HG03060 (cell line): ENCODE measurements at regions not wholly inside any gene's neighbourhood (a gene's known extent, or its start where the extent isn't known, plus 50 kb on each side); places are given as distances from the start of the nearest gene placed in this dataset.

Source experiments
- ATAC-seq: cut with Tn5 transposase; IDR thresholded peaks from one replicate; pipeline ENCODE4 v1.9.1; 2021; ENCODE audit warnings: low read depth, moderate number of reproducible peaks; ENCODE audit not compliant: unreplicated experiment

DNA sequence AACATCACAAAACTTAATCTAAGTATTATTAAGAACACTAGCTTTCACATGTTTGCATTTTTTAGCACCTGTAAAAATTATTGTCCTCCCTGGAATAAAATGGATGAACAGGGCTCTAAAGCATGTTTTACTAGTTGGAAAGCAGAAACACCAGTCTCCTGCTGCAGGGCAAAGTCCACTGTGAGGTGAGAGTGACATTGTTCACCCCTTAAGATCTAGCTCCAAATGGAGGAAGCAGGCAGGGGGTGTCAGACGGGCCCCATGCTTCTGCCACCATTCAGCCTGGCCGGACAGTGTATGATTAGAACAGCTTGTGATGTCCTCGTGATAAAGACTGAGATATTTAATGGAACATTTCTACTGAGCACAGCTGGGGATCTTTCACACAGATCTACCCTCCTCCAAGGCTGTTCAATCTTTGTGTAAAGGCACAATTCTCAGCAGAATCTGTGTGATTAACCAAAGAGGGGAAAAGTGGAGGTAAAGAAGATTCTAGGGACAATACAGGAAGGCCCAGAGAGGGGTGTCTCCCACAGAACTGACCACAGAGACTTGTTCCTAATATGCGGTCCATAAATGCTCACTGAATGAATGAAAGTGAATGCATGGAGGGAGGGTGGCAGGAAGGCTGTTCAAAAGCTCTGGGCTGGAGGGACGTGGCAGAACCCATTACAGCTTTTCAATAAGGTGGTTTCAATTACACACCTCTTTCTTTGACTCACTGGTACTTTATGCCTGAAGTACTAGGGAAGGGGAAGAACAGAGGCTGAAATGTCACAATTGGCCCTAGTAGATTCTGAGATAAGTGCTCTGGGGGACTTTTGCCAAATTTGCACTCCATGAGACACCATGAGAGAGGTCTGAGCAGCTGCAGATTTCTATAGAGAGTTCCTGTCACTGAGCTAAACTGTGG is 239.1 kb upstream of the ARHGAP20 start:
- no peak for ATAC-seq

- no peak for ATAC-seq
These were observed 235.9 kb upstream of the ARHGAP20 start for GRCh38 chr11:110948112-110948511.

GRCh38 chr11:110947096-110947495 is 234.9 kb upstream of the ARHGAP20 start:
- no peak for ATAC-seq

- no peak for ATAC-seq
These were observed 227.2 kb upstream of the ARHGAP20 start for GRCh38 chr11:110939471-110939870.

DNA sequence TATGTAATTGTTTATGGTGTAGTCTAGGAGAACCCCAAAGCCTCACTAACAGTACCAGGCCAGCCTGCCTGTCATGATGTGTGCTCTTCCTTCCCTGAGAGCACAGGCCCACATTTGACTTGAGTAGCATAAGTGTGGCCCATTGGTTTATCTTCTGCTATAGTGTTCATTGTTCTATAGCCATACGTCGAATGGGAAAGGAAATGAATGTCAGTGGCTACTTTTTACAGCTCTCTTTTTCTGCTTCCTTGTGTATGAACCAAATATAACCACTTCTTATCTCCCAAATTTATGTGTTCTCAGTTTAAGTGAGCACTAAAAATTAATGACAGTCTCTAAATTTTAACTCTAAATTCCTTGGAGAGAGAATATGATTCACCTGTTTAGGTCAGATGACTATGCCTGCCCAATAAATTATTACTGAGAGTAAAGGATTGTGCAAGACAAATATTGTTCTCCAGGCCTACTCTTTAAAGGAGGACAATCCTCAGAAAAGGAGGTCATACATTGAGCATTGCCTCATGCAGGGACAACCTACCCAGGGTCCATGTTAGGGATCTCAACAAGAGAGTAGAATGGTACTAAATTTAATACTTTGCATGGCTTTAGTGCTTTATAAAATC is 222.9 kb upstream of the ARHGAP20 start:
- ATAC-seq = no peak

DNA sequence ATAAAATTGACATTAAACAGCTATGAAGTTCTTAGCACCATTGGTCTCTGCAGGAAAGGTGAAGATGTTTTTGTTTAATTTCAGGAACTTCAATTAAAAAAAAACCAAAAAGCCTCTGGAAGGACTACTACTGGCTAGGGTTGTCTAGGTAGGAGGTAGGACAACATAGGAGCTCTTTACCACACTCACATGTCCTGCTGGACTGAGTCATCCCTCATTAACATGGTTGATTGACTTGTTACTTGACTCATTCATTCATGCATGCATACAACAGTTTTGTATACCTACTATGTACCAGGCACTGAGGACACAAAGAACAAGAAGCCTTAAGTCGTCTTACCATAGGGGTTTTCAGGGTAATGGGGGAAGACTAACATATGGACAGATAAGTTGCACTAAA is 216.9 kb upstream of the ARHGAP20 start:
- no peak for ATAC-seq

DNA sequence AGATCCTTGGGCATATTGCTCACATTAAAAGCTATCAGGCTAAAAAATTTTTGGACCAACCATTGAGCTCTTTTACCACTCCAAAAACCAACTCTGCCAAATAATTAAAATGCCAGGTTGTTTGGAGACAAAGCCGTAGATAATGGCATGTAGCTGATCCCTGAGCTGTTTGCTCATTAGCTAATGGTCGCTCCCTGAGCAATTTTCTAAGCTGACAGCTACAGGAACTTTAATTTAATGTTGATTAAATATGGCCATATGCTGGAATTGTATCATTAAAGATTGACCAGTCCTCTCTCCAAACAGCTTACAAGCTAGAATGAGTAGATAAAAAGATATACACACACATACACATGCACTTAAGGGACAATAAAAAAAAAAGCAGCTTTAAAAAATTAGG is 216.2 kb upstream of the ARHGAP20 start:
- no peak for ATAC-seq

DNA sequence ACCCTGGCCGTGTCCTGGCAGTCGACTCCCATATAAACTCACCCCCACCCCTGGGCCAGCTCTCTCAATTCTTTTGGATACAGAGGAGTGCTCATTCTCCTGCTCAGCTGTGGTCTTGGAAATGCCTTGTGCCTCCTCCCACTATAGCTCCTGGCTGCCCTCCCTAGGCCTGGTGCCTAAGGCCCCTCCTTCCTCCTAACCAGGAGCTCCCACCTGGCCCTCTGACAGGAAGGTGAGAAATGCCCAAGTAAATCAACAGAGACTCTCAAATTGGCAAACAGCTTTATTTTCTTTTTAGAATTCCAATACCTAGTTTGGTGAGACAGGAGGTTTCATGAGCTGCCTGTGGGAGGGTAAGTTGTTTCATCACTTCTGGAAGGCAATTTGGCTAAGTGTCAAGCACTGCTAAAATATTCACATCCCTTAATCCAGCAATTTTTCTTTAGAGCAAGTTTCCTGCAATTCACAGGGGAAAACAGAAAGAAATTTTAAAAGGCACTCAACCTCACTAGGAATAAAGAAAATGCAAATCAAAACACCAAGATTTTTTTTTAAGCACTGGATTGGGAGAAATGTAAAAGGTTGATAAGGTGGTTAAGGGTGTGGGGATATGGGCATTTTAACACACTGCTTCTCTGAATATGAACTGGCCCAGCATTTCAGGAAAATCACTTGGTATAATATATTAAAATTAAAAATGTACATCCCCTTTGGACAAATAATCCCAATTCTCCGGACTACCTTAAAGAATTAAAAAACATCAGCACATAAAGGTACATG is 209.7 kb upstream of the ARHGAP20 start:
- ATAC-seq = no peak

- no peak for ATAC-seq
These were observed 207.1 kb upstream of the ARHGAP20 start for GRCh38 chr11:110919241-110919922.

DNA sequence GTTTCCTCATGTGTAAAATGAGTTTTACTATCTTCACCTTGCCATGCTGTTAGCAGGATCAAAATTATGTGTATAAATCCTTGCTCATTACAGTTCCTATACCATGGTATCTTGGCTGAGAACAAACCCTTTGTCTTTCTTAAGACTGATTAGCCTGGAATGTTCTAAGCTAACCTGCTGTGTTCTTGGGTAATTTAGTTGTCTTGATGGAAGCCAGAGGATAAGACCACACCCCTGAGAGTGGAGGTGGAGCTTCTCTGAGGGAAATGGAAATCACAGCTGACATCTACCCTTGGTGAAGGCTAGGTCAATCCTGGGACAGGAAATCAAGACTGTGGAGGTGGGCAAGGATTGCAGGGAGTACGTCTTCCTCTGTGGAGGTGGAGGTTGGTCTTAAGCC is 206.1 kb upstream of the ARHGAP20 start:
- ATAC-seq = no peak

DNA sequence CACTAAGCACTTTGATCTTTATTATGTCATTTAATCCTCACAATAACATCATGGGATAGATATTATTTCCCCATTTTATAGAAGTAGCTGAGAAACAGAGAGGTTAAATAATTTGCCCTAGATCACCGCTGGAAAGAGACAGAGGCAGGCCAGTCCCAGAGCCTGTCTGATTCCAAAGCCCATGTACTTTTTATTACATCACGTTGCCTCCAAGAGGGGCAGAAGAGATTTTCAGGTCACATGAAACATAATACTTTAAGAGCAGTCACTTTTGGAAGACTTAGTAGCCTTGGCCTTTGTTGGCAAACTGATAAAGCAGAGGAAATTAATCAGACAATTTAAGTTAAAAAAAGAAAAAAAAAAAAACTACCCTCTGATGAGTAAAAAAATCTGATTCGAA is 200.2 kb upstream of the ARHGAP20 start:
- ATAC-seq = no peak

DNA sequence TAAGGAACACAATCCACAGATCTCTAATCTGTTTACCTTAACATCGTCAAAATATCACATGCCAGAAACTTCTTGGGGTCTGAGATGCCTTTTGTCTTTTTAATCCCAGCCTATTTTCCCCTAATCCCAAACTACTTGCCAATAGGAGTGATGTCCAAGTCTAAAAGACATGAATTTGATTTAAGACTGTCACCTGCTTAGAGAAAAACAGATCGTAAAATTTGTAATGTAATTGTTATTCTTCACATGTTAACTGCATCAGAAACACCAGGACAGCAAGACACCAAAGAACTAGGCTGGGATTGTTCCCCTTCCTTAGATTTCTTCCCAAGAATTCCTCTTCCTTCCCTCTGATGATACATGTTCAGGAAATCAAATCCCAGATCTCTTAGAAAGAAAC is 198.1 kb upstream of the ARHGAP20 start:
- ATAC-seq = no peak

GRCh38 chr11:110909336-110909735 is 197.1 kb upstream of the ARHGAP20 start:
- ATAC-seq = no peak

DNA sequence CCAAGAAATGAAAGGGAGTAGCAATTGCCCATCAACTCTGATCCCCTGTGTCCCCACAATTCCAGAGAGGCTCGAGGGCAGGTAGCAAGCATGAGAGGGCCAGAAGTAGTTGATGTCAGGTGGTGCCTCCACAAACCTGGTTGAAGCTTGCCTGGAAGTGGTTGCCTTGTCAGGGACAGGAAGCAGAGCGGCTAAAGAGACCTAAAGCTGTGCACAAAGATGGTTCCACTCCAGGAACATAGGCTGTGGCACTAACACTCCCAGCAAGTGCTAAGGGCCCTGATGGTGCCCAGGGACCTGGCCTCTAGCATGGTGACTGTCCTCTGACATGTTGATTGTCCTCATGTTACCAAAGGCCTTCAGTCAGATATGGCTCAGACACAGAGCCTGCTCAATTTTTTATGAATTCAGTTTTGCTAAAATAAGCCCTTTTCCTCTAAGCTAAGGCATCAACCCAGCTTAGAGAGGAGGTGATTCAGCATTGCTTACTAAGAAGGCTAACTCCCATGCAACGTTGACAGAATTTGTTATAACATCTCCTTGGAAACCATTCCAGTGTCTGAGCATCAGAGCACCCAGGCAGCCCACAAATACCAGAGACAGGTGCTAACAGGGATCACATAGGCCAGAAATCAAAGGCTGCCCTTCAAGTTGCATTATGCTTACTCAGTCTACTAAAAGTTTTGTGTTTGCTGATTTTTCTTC is 196.3 kb upstream of the ARHGAP20 start:
- no peak for ATAC-seq

DNA sequence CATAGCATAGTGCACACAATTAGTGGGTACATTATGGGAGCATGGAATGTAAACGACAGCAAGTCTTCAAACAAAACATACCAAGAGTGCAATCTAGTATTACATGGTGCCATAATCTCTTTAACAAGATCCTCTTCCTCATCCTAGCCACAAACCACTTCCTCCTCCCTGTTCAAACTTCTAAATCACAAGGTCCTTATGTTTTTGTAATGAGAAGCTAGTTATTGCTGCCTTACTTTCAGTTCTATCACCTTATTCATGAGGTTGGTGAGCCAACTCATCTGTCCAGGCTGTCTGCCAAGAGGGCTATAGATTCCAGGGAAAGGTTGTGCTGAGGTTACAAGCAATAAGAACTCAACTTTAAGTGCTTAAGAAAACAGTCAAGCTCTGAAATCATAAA is 195.4 kb upstream of the ARHGAP20 start:
- ATAC-seq = no peak

DNA sequence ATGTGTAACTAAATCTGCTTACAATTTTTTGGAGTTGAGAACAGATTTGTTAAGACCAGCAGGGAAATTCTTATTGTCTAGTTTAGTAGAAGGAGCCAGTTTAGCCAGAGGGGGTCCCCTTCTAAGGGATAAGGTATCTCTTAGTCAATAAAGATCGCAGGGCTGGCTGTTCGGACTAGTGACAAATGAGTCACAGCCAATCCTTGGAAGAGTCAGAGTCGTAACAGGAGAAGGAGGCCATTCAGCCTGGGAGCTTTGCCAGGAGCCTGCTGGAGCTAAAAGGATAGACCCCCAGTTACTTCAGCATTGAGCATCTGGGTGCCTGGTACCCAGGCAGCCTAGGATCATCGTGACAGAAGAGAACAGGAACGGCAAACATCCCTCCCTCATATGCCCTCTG is 191.6 kb upstream of the ARHGAP20 start:
- ATAC-seq = no peak

DNA sequence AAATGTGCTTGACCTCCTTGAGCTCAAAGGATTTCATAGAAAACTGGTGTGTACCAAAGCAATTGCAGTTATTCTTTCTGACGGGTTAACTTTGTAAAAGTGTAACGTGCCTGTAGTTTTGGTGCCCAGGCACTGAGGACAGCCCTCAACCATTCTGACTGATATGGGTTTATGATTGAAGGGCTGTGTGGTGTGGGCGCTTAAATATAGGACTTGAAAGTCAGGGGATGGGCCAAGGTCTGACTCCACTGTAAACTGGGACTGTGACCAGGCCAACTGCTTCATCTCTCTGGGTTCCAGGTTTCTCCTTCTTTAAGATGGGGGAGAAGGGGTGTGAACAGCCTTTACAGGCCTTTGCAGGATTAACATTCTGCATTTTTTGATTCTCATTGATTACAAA is 191.1 kb upstream of the ARHGAP20 start:
- ATAC-seq = no peak

- ATAC-seq = no peak
These were observed 189.2 kb upstream of the ARHGAP20 start for GRCh38 chr11:110901441-110901840.

DNA sequence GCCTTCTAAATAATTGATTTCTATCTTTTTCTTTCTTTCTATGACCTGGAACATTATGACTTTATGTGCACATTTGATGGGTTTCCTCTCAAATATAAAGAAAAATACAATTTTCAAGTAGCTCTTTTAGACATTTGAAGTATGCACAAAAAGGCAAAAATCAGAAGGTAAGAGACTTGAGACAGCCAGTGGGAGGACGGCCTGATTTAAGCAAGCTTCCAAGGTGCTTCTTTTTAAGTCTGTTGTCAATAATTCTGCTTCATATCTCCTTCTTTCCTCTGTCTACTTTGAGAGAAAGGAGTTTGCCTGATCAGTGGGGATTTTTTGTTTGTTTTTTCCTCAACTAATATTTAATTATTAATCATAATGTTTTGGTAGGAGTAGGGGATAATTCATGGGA is 188.2 kb upstream of the ARHGAP20 start:
- ATAC-seq = no peak

DNA sequence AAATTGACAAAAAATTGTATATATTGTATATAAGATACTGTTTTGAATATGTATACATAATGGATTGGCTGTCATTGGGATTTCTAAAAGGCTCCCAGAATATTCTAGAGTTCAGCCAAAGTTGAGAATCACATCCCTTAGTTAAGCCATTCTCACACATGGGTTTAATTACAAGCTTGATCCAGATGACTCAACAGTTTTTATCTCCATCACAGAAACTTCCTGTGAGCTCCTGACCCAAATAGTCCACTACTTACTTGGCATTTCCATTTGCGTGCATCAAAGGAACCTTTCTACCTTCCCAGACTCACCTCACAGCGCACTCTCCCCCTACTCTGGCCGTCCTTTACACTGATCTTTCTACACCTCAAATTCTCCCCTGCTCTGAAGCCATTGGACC is 184.8 kb upstream of the ARHGAP20 start:
- ATAC-seq = no peak
